SK-N-MC (cell line): ENCODE measurements at regions not wholly inside any gene's neighbourhood (a gene's known extent, or its start where the extent isn't known, plus 50 kb on each side); places are given as distances from the start of the nearest gene placed in this dataset.

ENCODE experiments used
- EZH2 ChIP-seq: fragments of 200-600 bp; sonication (generic); IDR thresholded peaks from one replicate; pipeline ENCODE4 v1.6.1; 2017; ENCODE audit warnings: antibody characterized with exemption
- FOXP2 ChIP-seq: optimal IDR thresholded peaks from 2 replicates; pipeline ENCODE3; 2011; ENCODE audit warnings: mild to moderate bottlenecking, moderate library complexity; ENCODE audit not compliant: insufficient read depth; ENCODE audit errors: extremely low read length, control extremely low read depth
- POLR2AphosphoS5 ChIP-seq: IDR thresholded peaks from 2 replicates; pipeline ENCODE4 v1.6.1; 2012; ENCODE audit warnings: mild to moderate bottlenecking, low read depth, low read length, borderline replicate concordance

GRCh38 chr13:99125326-99125915 is 75.2 kb upstream of the UBAC2 start:
- TF ChIP-seq EZH2 = no peak
- no peak for TF ChIP-seq POLR2AphosphoS5
- TF ChIP-seq FOXP2 = no peak
